ENCODE measurements at regions not wholly inside any gene's neighbourhood (a gene's known extent, or its start where the extent isn't known, plus 50 kb on each side); places are given as distances from the start of the nearest gene placed in this dataset.

DNA sequence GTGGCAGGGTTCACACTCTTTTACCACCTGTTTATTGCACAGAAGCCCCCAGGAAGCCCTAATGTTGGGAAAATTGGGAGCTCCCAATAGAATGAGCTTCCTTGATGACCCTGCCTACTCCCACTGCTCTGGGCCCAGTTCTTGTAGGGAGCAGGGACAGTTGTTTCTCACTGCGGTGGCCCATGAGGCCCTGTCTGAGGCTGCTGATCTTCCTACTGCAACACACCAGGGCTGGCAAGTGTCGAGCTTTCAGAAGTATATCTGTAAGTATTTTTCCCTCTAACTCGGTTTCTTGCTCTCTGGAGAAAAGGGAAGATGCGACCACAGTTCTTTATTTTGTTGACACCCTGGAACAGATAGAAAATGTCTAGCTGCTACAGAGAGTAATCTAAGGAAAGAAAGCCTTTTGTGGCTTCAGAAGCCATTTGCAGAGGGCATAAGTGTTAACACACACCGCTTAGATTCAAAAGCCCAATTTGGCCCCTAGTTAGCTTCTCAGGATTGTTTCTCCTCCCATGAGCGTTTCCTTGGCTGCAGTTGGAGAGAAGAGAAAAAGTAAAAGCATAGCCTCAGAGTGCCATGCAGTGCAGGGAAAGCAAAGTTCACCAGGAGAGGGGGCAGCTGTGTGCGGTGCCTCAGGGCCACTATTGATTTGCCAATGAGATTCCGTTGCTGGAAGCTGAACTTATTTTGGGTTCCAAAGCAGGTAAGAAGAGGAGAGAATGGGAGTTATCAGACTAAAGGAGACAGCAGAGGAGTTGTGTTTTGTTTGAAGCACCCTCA is 102.6 kb downstream of the SELENOF start:
- Histone ChIP-seq H3K27ac (ENCODE audit: low read depth, low read length) (no peak overlapping the region), H4K20me1 (replicated peaks in 1 of 2; ENCODE audit: control insufficient read depth in 1 of 2, insufficient read depth in 2 of 2, low read length in 2 of 2) (no peaks in the 10 kb centered on the region), H2BK15ac (ENCODE audit: low read length) (no peak overlapping the region), H2BK120ac (replicated peaks; ENCODE audit: low read depth, low read length) (no peak overlapping the region), H2AK5ac (ENCODE audit: low read depth, low read length) (no peak overlapping the region), H2BK5ac (ENCODE audit: low read depth, low read length) (no peak overlapping the region), H4K5ac (ENCODE audit: insufficient read length, low read depth, low read length) (no peak overlapping the region), H3K4ac (replicated peaks; ENCODE audit: insufficient read length, low read depth, low read length) (no peak overlapping the region), H3K9me3 (ENCODE audit: insufficient read depth in 2 of 2, low read depth in 1 of 2, low read length in 1 of 2) (no peaks in the 10 kb centered on the region; a peak in 1 of 4 replicates), H3K14ac (ENCODE audit: insufficient read length) (no peak overlapping the region), H3K9ac (replicated peaks in 1 of 4; ENCODE audit: extremely low read depth in 1 of 4, low read depth in 3 of 4, low read length in 3 of 4) (no peak overlapping the region), H3K4me1 (replicated peaks in 1 of 4; ENCODE audit: control insufficient read depth in 3 of 4, insufficient read depth in 4 of 4, low read length in 3 of 4) (peaks cover 0 to 3% (median 1%) of the 10 kb centered on the region in 4 experiments; a peak in 3 of 7 replicates), H3K23ac (ENCODE audit: insufficient read length) (no peak overlapping the region), H3K56ac (replicated peaks; ENCODE audit: insufficient read length, low read depth, low read length) (no peak overlapping the region), H2AFZ (ENCODE audit: low read length) (peak overlapping the region; percentile 78), H3K4me2 (ENCODE audit: insufficient read depth in 1 of 2, low read depth in 2 of 2, low read length in 2 of 2) (no peak overlapping the region), H2BK12ac (ENCODE audit: low read depth, low read length) (no peak overlapping the region), H3K18ac (ENCODE audit: extremely low read depth, low read length) (no peak overlapping the region), H3K36me3 (ENCODE audit: control insufficient read depth in 2 of 4, insufficient read depth in 4 of 4, low read length in 3 of 4) (no peaks in the 10 kb centered on the region), H3K27me3 (replicated peaks in 1 of 4; ENCODE audit: control insufficient read depth in 3 of 4, extremely low read depth in 1 of 4, insufficient read depth in 3 of 4, low read length in 3 of 4) (no peaks in the 10 kb centered on the region), H3K23me2 (ENCODE audit: low read depth, low read length) (no peaks in the 10 kb centered on the region), H3K79me1 (ENCODE audit: low read depth, low read length) (no peaks in the 10 kb centered on the region), H4K91ac (replicated peaks; ENCODE audit: insufficient read length, low read length) (no peak overlapping the region), H3K4me3 (ENCODE audit: extremely low read depth in 1 of 4, insufficient read depth in 2 of 4, low read depth in 3 of 4, low read length in 4 of 4) (no peak overlapping the region), H4K8ac (ENCODE audit: extremely low read depth, insufficient read depth, low read length) (no peak overlapping the region), H2BK20ac (ENCODE audit: low read length) (no peak overlapping the region), H3K79me2 (ENCODE audit: control insufficient read depth in 1 of 2, insufficient read depth in 2 of 2, low read length in 2 of 2) (no peaks in the 10 kb centered on the region)
- 69% methylated on average over 8 of the region's 8 CpGs; no CpG with 5 or more reads in 1 of the 2 experiments for WGBS, 2 experiments (ENCODE audit: extremely low coverage in 1 of 2, insufficient coverage in 1 of 2, insufficient read length in 1 of 2, insufficient replicate concordance in 2 of 2, low coverage in 1 of 2, low lambda C conversion rate in 2 of 2, missing lambda C conversion rate in 1 of 2)
- DNase-seq (ENCODE audit: low read depth in 1 of 2, low spot score in 2 of 2) (peak; percentile 33 to 52), FAIRE-seq (no peak)
- CTCF ChIA-PET (ENCODE audit: partially characterized antibody): interaction anchor here (0.5 to 3.7 kb wide), 18 partner anchors 10 to 375 kb away, joined by 3 to 21 read pairs (median 3); no protein-coding TSS in a partner anchor
- POLR2A ChIA-PET (ENCODE audit: partially characterized antibody): no interaction called here
- TF ChIP-seq EZH2 (IDR thresholded peaks at IDR 0.05; ENCODE audit: low read depth, low read length, severe bottlenecking): no peak
- no peak for TF ChIP-seq SRF (IDR thresholded peaks at IDR 0.05; ENCODE audit: low read depth, low read length)
- TF ChIP-seq POU5F1 (IDR thresholded peaks at IDR 0.05; ENCODE audit: low read depth, low read length): no peak
- no peak for TF ChIP-seq CREB1 (IDR thresholded peaks at IDR 0.05)
- no peak for TF ChIP-seq TCF12 (IDR thresholded peaks at IDR 0.05; ENCODE audit: low read depth, low read length)
- TF ChIP-seq BACH1 (IDR thresholded peaks at IDR 0.05; ENCODE audit: low read length): no peak
- TF ChIP-seq FOSL1 (IDR thresholded peaks at IDR 0.05; ENCODE audit: insufficient read depth, low read depth, low read length): no peak
- TF ChIP-seq, protein P1, sequence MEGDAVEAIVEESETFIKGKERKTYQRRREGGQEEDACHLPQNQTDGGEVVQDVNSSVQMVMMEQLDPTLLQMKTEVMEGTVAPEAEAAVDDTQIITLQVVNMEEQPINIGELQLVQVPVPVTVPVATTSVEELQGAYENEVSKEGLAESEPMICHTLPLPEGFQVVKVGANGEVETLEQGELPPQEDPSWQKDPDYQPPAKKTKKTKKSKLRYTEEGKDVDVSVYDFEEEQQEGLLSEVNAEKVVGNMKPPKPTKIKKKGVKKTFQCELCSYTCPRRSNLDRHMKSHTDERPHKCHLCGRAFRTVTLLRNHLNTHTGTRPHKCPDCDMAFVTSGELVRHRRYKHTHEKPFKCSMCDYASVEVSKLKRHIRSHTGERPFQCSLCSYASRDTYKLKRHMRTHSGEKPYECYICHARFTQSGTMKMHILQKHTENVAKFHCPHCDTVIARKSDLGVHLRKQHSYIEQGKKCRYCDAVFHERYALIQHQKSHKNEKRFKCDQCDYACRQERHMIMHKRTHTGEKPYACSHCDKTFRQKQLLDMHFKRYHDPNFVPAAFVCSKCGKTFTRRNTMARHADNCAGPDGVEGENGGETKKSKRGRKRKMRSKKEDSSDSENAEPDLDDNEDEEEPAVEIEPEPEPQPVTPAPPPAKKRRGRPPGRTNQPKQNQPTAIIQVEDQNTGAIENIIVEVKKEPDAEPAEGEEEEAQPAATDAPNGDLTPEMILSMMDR (IDR thresholded peaks at IDR 0.05; ENCODE audit: control extremely low read depth in 1 of 3, insufficient read depth in 1 of 3, low read depth in 1 of 3, low read length in 3 of 3): peak; percentile 59 to 73 (median 67)
- TF ChIP-seq CBX5 (IDR thresholded peaks at IDR 0.05; ENCODE audit: low read depth, low read length): no peak
- TF ChIP-seq SP4 (IDR thresholded peaks at IDR 0.05; ENCODE audit: low read length): no peak
- TF ChIP-seq BRCA1 (IDR thresholded peaks at IDR 0.05; ENCODE audit: low read depth, low read length): no peak
